H9 (cell line): ENCODE measurements at regions not wholly inside any gene's neighbourhood (a gene's known extent, or its start where the extent isn't known, plus 50 kb on each side); places are given as distances from the start of the nearest gene placed in this dataset.

Source experiments
- DNase-seq: peaks from one replicate; pipeline ENCODE4 v3.0.0-alpha.2; 2017
- H2AFZ ChIP-seq: one replicate; pipeline ENCODE4 v1.6.1; 2013; ENCODE audit warnings: mild to moderate bottlenecking, low read length, control low read depth, moderate library complexity
- H2AK5ac ChIP-seq: 2 replicates; pipeline ENCODE4 v1.6.1; 2013; ENCODE audit warnings: low read length, control low read depth, mixed read lengths; ENCODE audit not compliant: insufficient read length
- H2BK120ac ChIP-seq: one replicate; pipeline ENCODE4 v1.6.1; 2013; ENCODE audit warnings: low read depth, mild to moderate bottlenecking, low read length, control low read depth, inconsistent platforms; ENCODE audit not compliant: poor library complexity, severe bottlenecking
- H2BK12ac ChIP-seq: 2 replicates; pipeline ENCODE4 v1.6.1; 2013; ENCODE audit warnings: low read length, control low read depth, mixed read lengths, low read depth; ENCODE audit not compliant: insufficient read length
- H2BK15ac ChIP-seq: 2 replicates; pipeline ENCODE4 v1.6.1; 2013; ENCODE audit warnings: low read depth, low read length, control low read depth
- H2BK20ac ChIP-seq: one replicate; pipeline ENCODE4 v1.6.1; 2013; ENCODE audit warnings: low read depth, mild to moderate bottlenecking, low read length, control low read depth, inconsistent platforms; ENCODE audit not compliant: poor library complexity, severe bottlenecking
- H2BK5ac ChIP-seq: 2 replicates; pipeline ENCODE4 v1.6.1; 2013; ENCODE audit warnings: low read length, control low read depth, mixed read lengths; ENCODE audit not compliant: insufficient read length
- H3K14ac ChIP-seq: 2 replicates; pipeline ENCODE4 v1.6.1; 2013; ENCODE audit warnings: low read length, control low read depth; ENCODE audit not compliant: insufficient read depth
- H3K18ac ChIP-seq: 2 replicates; pipeline ENCODE4 v1.6.1; 2013; ENCODE audit warnings: low read depth, mild to moderate bottlenecking, mixed read lengths, low read length, control low read depth; ENCODE audit not compliant: insufficient read length
- H3K23ac ChIP-seq: 2 replicates; pipeline ENCODE4 v1.6.1; 2013; ENCODE audit warnings: low read length, control low read depth, mixed read lengths, low read depth; ENCODE audit not compliant: insufficient read length
- H3K23me2 ChIP-seq: 2 replicates; pipeline ENCODE4 v1.6.1; 2013; ENCODE audit warnings: low read depth, mild to moderate bottlenecking, mixed read lengths, low read length, control low read depth; ENCODE audit not compliant: insufficient read length, poor library complexity, severe bottlenecking
- H3K27ac ChIP-seq: 2 replicates; pipeline ENCODE4 v1.5.1; 2013; ENCODE audit warnings: low read length, control low read depth, mixed read lengths, low read depth; ENCODE audit not compliant: insufficient read length
- H3K27me3 ChIP-seq: 2 replicates; pipeline ENCODE4 v1.6.1; 2013; ENCODE audit warnings: low read length, control low read depth, inconsistent platforms; ENCODE audit not compliant: insufficient read depth
- H3K4ac ChIP-seq: 2 replicates; pipeline ENCODE4 v1.6.1; 2013; ENCODE audit warnings: low read depth, mild to moderate bottlenecking, control low read depth, inconsistent platforms, low read length, moderate library complexity
- H3K4me1 ChIP-seq: 2 replicates; pipeline ENCODE4 v1.6.1; 2013; ENCODE audit warnings: low read length, control low read depth, inconsistent platforms; ENCODE audit not compliant: insufficient read depth
- H3K4me2 ChIP-seq: 2 replicates; pipeline ENCODE4 v1.6.1; 2013; ENCODE audit warnings: low read length, control low read depth, mixed read lengths; ENCODE audit not compliant: insufficient read length, insufficient read depth
- H3K56ac ChIP-seq: 2 replicates; pipeline ENCODE4 v1.6.1; 2013; ENCODE audit warnings: low read depth, mild to moderate bottlenecking, mixed read lengths, low read length, control low read depth; ENCODE audit not compliant: insufficient read length
- H3K79me1 ChIP-seq: 2 replicates; pipeline ENCODE4 v1.6.1; 2013; ENCODE audit warnings: low read depth, mild to moderate bottlenecking, moderate library complexity, low read length, control low read depth, inconsistent platforms; ENCODE audit not compliant: insufficient read depth, poor library complexity, severe bottlenecking
- H3K79me2 ChIP-seq: 2 replicates; pipeline ENCODE4 v1.6.1; 2013; ENCODE audit warnings: low read length, control low read depth, inconsistent platforms; ENCODE audit not compliant: insufficient read depth
- H3K9ac ChIP-seq: 2 replicates; pipeline ENCODE4 v1.6.1; 2013; ENCODE audit warnings: low read length, control low read depth, mixed read lengths; ENCODE audit not compliant: insufficient read length; ENCODE audit errors: extremely low read depth
- H3K9me3 ChIP-seq: one replicate; pipeline ENCODE4 v1.6.1; 2013; ENCODE audit warnings: low read depth, low read length, inconsistent platforms; ENCODE audit not compliant: control insufficient read depth
- H3T11ph ChIP-seq: one replicate; pipeline ENCODE4 v1.6.1; 2013; ENCODE audit warnings: mild to moderate bottlenecking, low read length, control low read depth, inconsistent platforms
- H4K20me1 ChIP-seq: one replicate; pipeline ENCODE4 v1.6.1; 2013; ENCODE audit not compliant: control insufficient read depth, insufficient read length, insufficient read depth
- H4K5ac ChIP-seq: 2 replicates; pipeline ENCODE4 v1.6.1; 2013; ENCODE audit warnings: low read depth, mild to moderate bottlenecking, mixed read lengths, low read length, control low read depth; ENCODE audit not compliant: insufficient read length
- H4K8ac ChIP-seq: replicated peaks from 2 replicates; pipeline ENCODE4 v1.6.1; 2013; ENCODE audit warnings: low read length, control low read depth, mixed read lengths, low read depth; ENCODE audit not compliant: insufficient read length
- H4K91ac ChIP-seq: 2 replicates; pipeline ENCODE4 v1.6.1; 2013; ENCODE audit warnings: low read depth, mild to moderate bottlenecking, moderate library complexity, mixed read lengths, low read length, control low read depth; ENCODE audit not compliant: insufficient read length
- H3K27ac Mint-ChIP-seq, 3 experiments: 2 replicates in 2 of 3; 3 replicates in 1 of 3; pipeline ENCODE4 v1.8.0; 2020 to 2021; ENCODE audit warnings: mixed read lengths in 3 of 3, mild to moderate bottlenecking in 1 of 3, moderate library complexity in 1 of 3
- H3K27me3 Mint-ChIP-seq: 2 replicates; pipeline ENCODE4 v1.8.0; 2021; ENCODE audit warnings: low read depth, mild to moderate bottlenecking, moderate library complexity, mixed read lengths
- H3K36me3 Mint-ChIP-seq, 3 experiments: 2 replicates in 2 of 3; 3 replicates in 1 of 3; pipeline ENCODE4 v1.8.0; 2020 to 2021; ENCODE audit warnings: low read depth in 3 of 3, mixed read lengths in 3 of 3; ENCODE audit not compliant: insufficient read depth in 1 of 3
- H3K4me1 Mint-ChIP-seq, 2 experiments: 2 replicates each; pipeline ENCODE4 v1.8.0; 2020; ENCODE audit warnings: mixed read lengths in 2 of 2
- H3K4me3 Mint-ChIP-seq, 2 experiments: 2 replicates in 1 of 2; 3 replicates in 1 of 2; pipeline ENCODE4 v1.8.0; 2020 to 2021; ENCODE audit warnings: mild to moderate bottlenecking in 2 of 2, mixed read lengths in 2 of 2, moderate library complexity in 1 of 2
- H3K9me3 Mint-ChIP-seq, 2 experiments: 2 replicates in 1 of 2; 3 replicates in 1 of 2; pipeline ENCODE4 v1.8.0; 2020; ENCODE audit warnings: mild to moderate bottlenecking in 2 of 2, mixed read lengths in 2 of 2, moderate library complexity in 1 of 2
- WGBS: extraction: QIAGEN DNeasy Blood & Tissue Kit; methylation state at CpG from one replicate; pipeline ENCODE4 v1.1.7; 2013; ENCODE audit warnings: missing lambda C conversion rate, low lambda C conversion rate, mixed read lengths; ENCODE audit not compliant: insufficient read length; ENCODE audit errors: extremely low coverage; 5-methylcytosine and 5-hydroxymethylcytosine counted together
- TF ChIP-seq, protein P1 (sequence below): fragments of 200-600 bp; sonication (generic); conservative IDR thresholded peaks from 3 replicates; pipeline ENCODE4 v1.8.0; 2021; ENCODE audit warnings: antibody characterized with exemption, mild to moderate bottlenecking

DNA sequence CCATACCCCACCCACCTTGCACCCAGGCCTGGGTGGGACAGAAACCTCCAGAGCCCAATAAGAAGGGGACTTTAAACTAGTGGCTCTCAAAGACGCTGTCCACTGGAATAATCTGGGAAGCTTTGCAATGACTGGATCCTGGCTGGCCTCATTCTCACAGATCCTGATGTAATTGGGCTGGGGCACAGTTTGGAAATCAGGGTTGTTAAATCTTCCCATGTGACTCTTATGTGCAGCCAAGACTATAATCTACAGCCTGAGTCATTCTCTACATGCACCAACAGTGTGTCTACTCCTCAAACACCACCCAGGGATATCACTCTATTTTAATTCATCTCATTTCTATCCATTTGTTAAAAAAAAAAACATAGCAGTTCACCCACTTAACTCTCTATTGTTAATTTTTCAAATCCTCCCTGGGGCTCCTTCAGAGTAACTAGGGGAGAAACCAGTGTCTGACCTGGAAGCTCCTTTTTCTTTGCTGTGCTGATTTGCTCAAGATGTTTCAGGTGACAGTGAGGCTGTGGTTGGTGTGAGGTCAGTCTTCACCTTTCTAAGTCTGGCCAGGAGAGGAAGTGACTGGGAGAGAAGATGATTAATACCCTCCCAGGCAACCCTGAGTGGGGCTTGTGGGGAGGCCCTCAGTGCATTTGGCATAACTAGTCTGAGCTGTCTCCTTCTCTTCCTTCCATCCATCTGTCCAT, 211.6 kb upstream of the SFSWAP start:
- no peaks in the 10 kb centered on the region for H3K4me1 ChIP-seq
- H3K36me3 Mint-ChIP-seq: no peaks in the 10 kb centered on the region
- no peak overlapping the region for H4K8ac ChIP-seq
- no peak overlapping the region for H2AK5ac ChIP-seq
- H3K27me3 ChIP-seq: no peaks in the 10 kb centered on the region; the same call in 1 of the 2 replicates
- no peak overlapping the region for H3K27ac Mint-ChIP-seq
- no peak overlapping the region for H2AFZ ChIP-seq
- H2BK12ac ChIP-seq: no peak overlapping the region
- no peak overlapping the region for H3K23ac ChIP-seq
- H3K14ac ChIP-seq: no peak overlapping the region
- H2BK15ac ChIP-seq: no peak overlapping the region
- H3K27me3 Mint-ChIP-seq: peaks cover 21% of the 10 kb centered on the region
- H3K4me2 ChIP-seq: no peak overlapping the region
- H3K9me3 ChIP-seq: no peaks in the 10 kb centered on the region
- H3K56ac ChIP-seq: no peak overlapping the region
- no peak overlapping the region for H3K4ac ChIP-seq
- H3K4me3 Mint-ChIP-seq: no peak overlapping the region
- no peaks in the 10 kb centered on the region for H3K4me1 Mint-ChIP-seq
- no peak overlapping the region for H3T11ph ChIP-seq
- WGBS: no CpG with 5 or more reads among the region's 1 CpG
- no peak for DNase-seq
- TF ChIP-seq, protein P1, sequence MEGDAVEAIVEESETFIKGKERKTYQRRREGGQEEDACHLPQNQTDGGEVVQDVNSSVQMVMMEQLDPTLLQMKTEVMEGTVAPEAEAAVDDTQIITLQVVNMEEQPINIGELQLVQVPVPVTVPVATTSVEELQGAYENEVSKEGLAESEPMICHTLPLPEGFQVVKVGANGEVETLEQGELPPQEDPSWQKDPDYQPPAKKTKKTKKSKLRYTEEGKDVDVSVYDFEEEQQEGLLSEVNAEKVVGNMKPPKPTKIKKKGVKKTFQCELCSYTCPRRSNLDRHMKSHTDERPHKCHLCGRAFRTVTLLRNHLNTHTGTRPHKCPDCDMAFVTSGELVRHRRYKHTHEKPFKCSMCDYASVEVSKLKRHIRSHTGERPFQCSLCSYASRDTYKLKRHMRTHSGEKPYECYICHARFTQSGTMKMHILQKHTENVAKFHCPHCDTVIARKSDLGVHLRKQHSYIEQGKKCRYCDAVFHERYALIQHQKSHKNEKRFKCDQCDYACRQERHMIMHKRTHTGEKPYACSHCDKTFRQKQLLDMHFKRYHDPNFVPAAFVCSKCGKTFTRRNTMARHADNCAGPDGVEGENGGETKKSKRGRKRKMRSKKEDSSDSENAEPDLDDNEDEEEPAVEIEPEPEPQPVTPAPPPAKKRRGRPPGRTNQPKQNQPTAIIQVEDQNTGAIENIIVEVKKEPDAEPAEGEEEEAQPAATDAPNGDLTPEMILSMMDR: no peak
- no peak overlapping the region for H2BK120ac ChIP-seq
- no peaks in the 10 kb centered on the region for H3K23me2 ChIP-seq
- H3K18ac ChIP-seq: no peak overlapping the region
- H3K27ac ChIP-seq: no peak overlapping the region
- no peak overlapping the region for H2BK5ac ChIP-seq
- no peaks in the 10 kb centered on the region for H3K79me1 ChIP-seq
- no peak overlapping the region for H2BK20ac ChIP-seq
- no peaks in the 10 kb centered on the region for H4K20me1 ChIP-seq
- no peaks in the 10 kb centered on the region for H3K9me3 Mint-ChIP-seq
- H3K79me2 ChIP-seq: no peaks in the 10 kb centered on the region
- H4K5ac ChIP-seq: no peak overlapping the region
- H3K9ac ChIP-seq: no peak overlapping the region
- no peak overlapping the region for H4K91ac ChIP-seq
